ENCODE measurements at regions not wholly inside any gene's neighbourhood (a gene's known extent, or its start where the extent isn't known, plus 50 kb on each side); places are given as distances from the start of the nearest gene placed in this dataset.
A peak's percentile ranks its signal among the peaks of the same experiment; 100 is the strongest.

- TF ChIP-seq, protein P1, sequence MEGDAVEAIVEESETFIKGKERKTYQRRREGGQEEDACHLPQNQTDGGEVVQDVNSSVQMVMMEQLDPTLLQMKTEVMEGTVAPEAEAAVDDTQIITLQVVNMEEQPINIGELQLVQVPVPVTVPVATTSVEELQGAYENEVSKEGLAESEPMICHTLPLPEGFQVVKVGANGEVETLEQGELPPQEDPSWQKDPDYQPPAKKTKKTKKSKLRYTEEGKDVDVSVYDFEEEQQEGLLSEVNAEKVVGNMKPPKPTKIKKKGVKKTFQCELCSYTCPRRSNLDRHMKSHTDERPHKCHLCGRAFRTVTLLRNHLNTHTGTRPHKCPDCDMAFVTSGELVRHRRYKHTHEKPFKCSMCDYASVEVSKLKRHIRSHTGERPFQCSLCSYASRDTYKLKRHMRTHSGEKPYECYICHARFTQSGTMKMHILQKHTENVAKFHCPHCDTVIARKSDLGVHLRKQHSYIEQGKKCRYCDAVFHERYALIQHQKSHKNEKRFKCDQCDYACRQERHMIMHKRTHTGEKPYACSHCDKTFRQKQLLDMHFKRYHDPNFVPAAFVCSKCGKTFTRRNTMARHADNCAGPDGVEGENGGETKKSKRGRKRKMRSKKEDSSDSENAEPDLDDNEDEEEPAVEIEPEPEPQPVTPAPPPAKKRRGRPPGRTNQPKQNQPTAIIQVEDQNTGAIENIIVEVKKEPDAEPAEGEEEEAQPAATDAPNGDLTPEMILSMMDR (IDR thresholded peaks at IDR 0.05; ENCODE audit: unreplicated experiment), result no peak
- intact Hi-C loops (cut with micrococcal nuclease), result no loop called here
- no peak overlapping the region for H3K4me3 Mint-ChIP-seq (ENCODE audit: unreplicated experiment)
- peak; percentile 26 for DNase-seq (ENCODE audit: unreplicated experiment)
- H3K9me3 Mint-ChIP-seq (ENCODE audit: unreplicated experiment), result no peaks in the 10 kb centered on the region
- BruUV-seq (replicated peaks), result no TSS peak
- POLR2A ChIA-PET, result no interaction called here
- CTCF ChIA-PET, result no interaction called here
- H3K27me3 Mint-ChIP-seq (ENCODE audit: insufficient read depth, unreplicated experiment), result no peaks in the 10 kb centered on the region
- H3K27ac Mint-ChIP-seq (ENCODE audit: low read depth, unreplicated experiment), result no peak overlapping the region
- H3K4me1 Mint-ChIP-seq (ENCODE audit: insufficient read depth, unreplicated experiment), result peaks cover 5% of the 10 kb centered on the region
- peaks cover 16% of the 10 kb centered on the region for H3K36me3 Mint-ChIP-seq (ENCODE audit: insufficient read depth, unreplicated experiment)
Observed at GRCh38 chr10:21160116-21160515, 263.0 kb upstream of the NEBL start.

DNA sequence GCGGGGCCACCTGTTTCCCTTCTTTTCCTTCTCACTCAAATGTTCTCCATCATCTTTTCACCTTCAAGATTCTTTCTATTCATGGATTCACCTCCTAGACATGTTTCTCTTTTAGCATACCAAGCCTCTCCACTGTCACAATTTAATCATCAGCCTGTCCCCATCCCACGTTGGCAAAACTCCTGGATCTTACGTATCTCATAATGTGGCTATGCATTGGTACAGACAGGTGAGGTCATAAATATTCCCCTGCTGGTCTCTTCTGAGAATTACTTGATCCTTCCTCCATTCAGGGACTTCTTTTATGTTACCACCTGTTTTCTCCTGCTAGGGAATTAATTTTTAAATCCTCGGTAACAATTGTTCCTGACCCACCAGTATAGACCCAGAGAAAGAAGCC, 262.6 kb upstream of the NEBL start:
- DNase-seq (ENCODE audit: unreplicated experiment), result no peak
- Mint-ChIP-seq H3K27ac (ENCODE audit: low read depth, unreplicated experiment) (no peak overlapping the region), H3K4me1 (ENCODE audit: insufficient read depth, unreplicated experiment) (peaks cover 5% of the 10 kb centered on the region), H3K9me3 (ENCODE audit: unreplicated experiment) (no peaks in the 10 kb centered on the region), H3K4me3 (ENCODE audit: unreplicated experiment) (no peak overlapping the region), H3K36me3 (ENCODE audit: insufficient read depth, unreplicated experiment) (peaks cover 16% of the 10 kb centered on the region), H3K27me3 (ENCODE audit: insufficient read depth, unreplicated experiment) (no peaks in the 10 kb centered on the region)
- BruUV-seq (replicated peaks), result no TSS peak
- ChIA-PET POLR2A (interaction anchor here (0.7 to 1.4 kb wide), 3 partner anchors 13 to 29 kb away, joined by 3 read pairs; no protein-coding TSS in a partner anchor), CTCF (interaction anchor here (0.6 kb wide), 1 partner anchor 104 kb away, joined by 3 read pairs; no protein-coding TSS in a partner anchor)
- intact Hi-C loops (cut with micrococcal nuclease), result no loop called here
- TF ChIP-seq, protein P1 (IDR thresholded peaks at IDR 0.05; ENCODE audit: unreplicated experiment), result no peak

GRCh38 chr10:21158301-21158700, 261.2 kb upstream of the NEBL start:
- peaks cover 16% of the 10 kb centered on the region for H3K36me3 Mint-ChIP-seq (ENCODE audit: insufficient read depth, unreplicated experiment)
- intact Hi-C loops (cut with micrococcal nuclease), result no loop called here
- CTCF ChIA-PET, result no interaction called here

GRCh38 chr10:21157664-21158063, 260.6 kb upstream of the NEBL start:
- no TSS peak for BruUV-seq (replicated peaks)
- H3K36me3 Mint-ChIP-seq (ENCODE audit: insufficient read depth, unreplicated experiment), result peaks cover 15% of the 10 kb centered on the region
- H3K4me1 Mint-ChIP-seq (ENCODE audit: insufficient read depth, unreplicated experiment), result no peaks in the 10 kb centered on the region
- H3K27ac Mint-ChIP-seq (ENCODE audit: low read depth, unreplicated experiment), result no peak overlapping the region
- no peaks in the 10 kb centered on the region for H3K27me3 Mint-ChIP-seq (ENCODE audit: insufficient read depth, unreplicated experiment)
- TF ChIP-seq, protein P1 (IDR thresholded peaks at IDR 0.05; ENCODE audit: unreplicated experiment), result no peak
- no peak overlapping the region for H3K4me3 Mint-ChIP-seq (ENCODE audit: unreplicated experiment)
- intact Hi-C loops (cut with micrococcal nuclease), result no loop called here
- no peaks in the 10 kb centered on the region for H3K9me3 Mint-ChIP-seq (ENCODE audit: unreplicated experiment)
- ChIA-PET CTCF (interaction anchor here (0.7 kb wide), 1 partner anchor 40 kb away, joined by 3 read pairs; no protein-coding TSS in a partner anchor), POLR2A (no interaction called here)
- no peak for DNase-seq (ENCODE audit: unreplicated experiment)

More at GRCh38 chr10:21158301-21158700, 261.2 kb upstream of the NEBL start:
- H3K4me1 Mint-ChIP-seq (ENCODE audit: insufficient read depth, unreplicated experiment), result no peaks in the 10 kb centered on the region
- no peak overlapping the region for H3K4me3 Mint-ChIP-seq (ENCODE audit: unreplicated experiment)
- BruUV-seq (replicated peaks), result no TSS peak
- TF ChIP-seq, protein P1 (IDR thresholded peaks at IDR 0.05; ENCODE audit: unreplicated experiment), result no peak
- POLR2A ChIA-PET, result interaction anchor here (1.1 to 1.4 kb wide), 3 partner anchors 8 to 30 kb away, joined by 3 read pairs; no protein-coding TSS in a partner anchor
- H3K27ac Mint-ChIP-seq (ENCODE audit: low read depth, unreplicated experiment), result no peak overlapping the region
- no peaks in the 10 kb centered on the region for H3K27me3 Mint-ChIP-seq (ENCODE audit: insufficient read depth, unreplicated experiment)
- DNase-seq (ENCODE audit: unreplicated experiment), result no peak
- no peaks in the 10 kb centered on the region for H3K9me3 Mint-ChIP-seq (ENCODE audit: unreplicated experiment)

Measured in MCF 10A (cell line).